A549 (cell line): ENCODE measurements at regions not wholly inside any gene's neighbourhood (a gene's known extent, or its start where the extent isn't known, plus 50 kb on each side); places are given as distances from the start of the nearest gene placed in this dataset.

Source experiments
- ATAC-seq, 2 experiments: fragments of 200-7000 bp in 1 of 2; fragments of >200 bp in 1 of 2; cut with Nextera tagmentation in 1 of 2; cut with Tn5 transposase in 1 of 2; 3 replicates each; pipeline versions ENCODE4 v1.8.0 to v1.9.1; 2018 to 2020; ENCODE audit warnings: mild to moderate bottlenecking in 1 of 2, moderate library complexity in 1 of 2
- CTCF ChIA-PET: fragments of 300-600 bp; sonication (Branson Sonifier 250); formaldehyde crosslinking; extraction: SDS; loops from one replicate; lab custom pipeline; 2021; ENCODE audit warnings: antibody characterized with exemption, inconsistent platforms; lab: Yijun Ruan, JAX
- POLR2A ChIA-PET: fragments of 350-600 bp; formaldehyde crosslinking; extraction: SDS; loops from one replicate; lab custom pipeline; 2021; ENCODE audit warnings: antibody characterized with exemption, inconsistent platforms; lab: Yijun Ruan, JAX
- DNase-seq, 2 experiments: peaks; one replicate each; pipeline versions ENCODE4 v3.0.0 to v3.0.0-alpha.2; 2011 to 2016; ENCODE audit warnings: low read depth in 1 of 2, low spot score in 1 of 2
- FAIRE-seq: peaks from 2 replicates; lab custom pipeline; 2011; peaks lifted over from hg19 to GRCh38; lab: Jason Lieb, UNC
- H3K27ac ChIP-seq, 2 experiments: fragments of >200 bp; sonication (Bioruptor Twin); formaldehyde crosslinking; 3 replicates each; pipeline ENCODE4 v1.5.1; 2016 to 2017
- H3K4me1 ChIP-seq: fragments of >200 bp; sonication (Bioruptor Twin); formaldehyde crosslinking; 3 replicates; pipeline ENCODE4 v1.6.1; 2016
- H3K4me2 ChIP-seq: fragments of >200 bp; sonication (Bioruptor Twin); formaldehyde crosslinking; 3 replicates; pipeline ENCODE4 v1.6.1; 2016
- H3K4me3 ChIP-seq: fragments of >200 bp; sonication (Bioruptor Twin); formaldehyde crosslinking; 3 replicates; pipeline ENCODE4 v1.5.1; 2016
- H3K9me3 ChIP-seq: fragments of >200 bp; sonication (Bioruptor Twin); formaldehyde crosslinking; 3 replicates; pipeline ENCODE4 v1.6.1; 2016
- CHD4 ChIP-seq: fragments of 200-600 bp; sonication (generic); IDR thresholded peaks from 2 replicates; pipeline ENCODE4 v1.6.1; 2016; ENCODE audit warnings: antibody characterized with exemption, mild to moderate bottlenecking, borderline replicate concordance
- EHF ChIP-seq: fragments of 250-450 bp; sonication (Bioruptor Pico); IDR thresholded peaks from 2 replicates; pipeline ENCODE4 v1.5.0; 2020; ENCODE audit warnings: mild to moderate bottlenecking
- EP300 ChIP-seq, 2 experiments: fragments of >200 bp; sonication (Bioruptor Twin); formaldehyde crosslinking; IDR thresholded peaks; 2 replicates in 1 of 2; 3 replicates in 1 of 2; pipeline ENCODE4 v1.6.1; 2016 to 2017
- ESRRA ChIP-seq: fragments of 150-350 bp; IDR thresholded peaks from 2 replicates; pipeline ENCODE4 v1.6.1; 2014; ENCODE audit warnings: mild to moderate bottlenecking, low read length, borderline replicate concordance
- FOSL2 ChIP-seq, 2 experiments: fragments of 450-650 bp in 1 of 2; fragments of >200 bp in 1 of 2; sonication (Bioruptor Twin) in 1 of 2; formaldehyde crosslinking; IDR thresholded peaks; 2 replicates each; pipeline versions ENCODE4 v1.5.0 to v1.6.1; 2016 to 2020; ENCODE audit warnings: mild to moderate bottlenecking in 1 of 2, moderate library complexity in 1 of 2
- HOXB13 ChIP-seq: fragments of 250-450 bp; sonication (Bioruptor Pico); IDR thresholded peaks from 2 replicates; pipeline ENCODE4 v1.5.0; 2020; ENCODE audit warnings: low read depth, mild to moderate bottlenecking, moderate library complexity
- JUNB ChIP-seq: fragments of >200 bp; sonication (Bioruptor Twin); formaldehyde crosslinking; IDR thresholded peaks from 2 replicates; pipeline ENCODE4 v1.6.1; 2016
- MAFK ChIP-seq: fragments of 450-650 bp; IDR thresholded peaks from 2 replicates; pipeline ENCODE4 v1.6.1; 2014; ENCODE audit not compliant: partially characterized antibody
- MAZ ChIP-seq: fragments of 150-350 bp; IDR thresholded peaks from 2 replicates; pipeline ENCODE4 v1.6.1; 2014; ENCODE audit warnings: antibody characterized with exemption, low read depth, low read length, borderline replicate concordance
- MYC ChIP-seq: IDR thresholded peaks from 2 replicates; pipeline ENCODE4 v1.6.1; 2012; ENCODE audit warnings: mild to moderate bottlenecking, inconsistent platforms, low read length, improper control_type of control experiment, borderline replicate concordance
- POLR2AphosphoS2 ChIP-seq: conservative IDR thresholded peaks from 2 replicates; pipeline ENCODE4 v1.6.1; 2012; ENCODE audit warnings: low read length, improper control_type of control experiment, inconsistent platforms
- RAD21 ChIP-seq, 2 experiments: fragments of >200 bp in 1 of 2; sonication (Bioruptor Twin) in 1 of 2; formaldehyde crosslinking in 1 of 2; IDR thresholded peaks in 1 of 2; conservative IDR thresholded peaks in 1 of 2; 2 replicates in 1 of 2; 3 replicates in 1 of 2; pipeline ENCODE4 v1.6.1; 2012 to 2018; ENCODE audit warnings: inconsistent platforms in 1 of 2
- RNF2 ChIP-seq: fragments of 200-600 bp; sonication (generic); IDR thresholded peaks from 2 replicates; pipeline ENCODE4 v1.6.1; 2016; ENCODE audit warnings: low read depth, mild to moderate bottlenecking, antibody characterized with exemption, moderate library complexity, borderline replicate concordance
- SMC3 ChIP-seq: fragments of >200 bp; sonication (Bioruptor Twin); formaldehyde crosslinking; IDR thresholded peaks from 3 replicates; pipeline ENCODE4 v1.6.1; 2018; ENCODE audit warnings: inconsistent platforms
- TFCP2L1 ChIP-seq: fragments of 250-450 bp; sonication (Bioruptor Pico); IDR thresholded peaks from 2 replicates; pipeline ENCODE4 v1.5.0; 2021; ENCODE audit warnings: mild to moderate bottlenecking
- ZSCAN20 ChIP-seq: fragments of 250-450 bp; sonication (Bioruptor Pico); IDR thresholded peaks from 2 replicates; pipeline ENCODE4 v1.8.0; 2022; ENCODE audit warnings: mild to moderate bottlenecking, moderate library complexity
- WGBS: methylation state at CpG from one replicate; pipeline ENCODE4 v1.1.6; 2017; ENCODE audit errors: missing lambda C conversion rate; 5-methylcytosine and 5-hydroxymethylcytosine counted together
- TF ChIP-seq, protein P1 (sequence below): IDR thresholded peaks from 2 replicates; pipeline ENCODE4 v1.6.1; 2012; ENCODE audit warnings: low read depth, borderline replicate concordance
- TF ChIP-seq, protein P2 (sequence below): fragments of 250-450 bp; sonication (Bioruptor Pico); IDR thresholded peaks from 2 replicates; pipeline ENCODE4 v1.5.0; 2021; ENCODE audit warnings: mild to moderate bottlenecking, moderate library complexity, borderline replicate concordance
- TF ChIP-seq, protein P3 (sequence below): fragments of 150-350 bp; IDR thresholded peaks from 2 replicates; pipeline ENCODE4 v1.6.1; 2014; ENCODE audit warnings: low read depth, mild to moderate bottlenecking, low read length
- TF ChIP-seq, protein P4 (sequence below): fragments of >200 bp; sonication (Bioruptor Twin); formaldehyde crosslinking; IDR thresholded peaks from 3 replicates; pipeline ENCODE4 v1.6.1; 2016
- TF ChIP-seq, protein P5 (sequence below): IDR thresholded peaks from 2 replicates; pipeline ENCODE4 v1.6.1; 2012
- TF ChIP-seq, protein P6 (sequence below): IDR thresholded peaks from 2 replicates; pipeline ENCODE4 v1.6.1; 2012

DNA sequence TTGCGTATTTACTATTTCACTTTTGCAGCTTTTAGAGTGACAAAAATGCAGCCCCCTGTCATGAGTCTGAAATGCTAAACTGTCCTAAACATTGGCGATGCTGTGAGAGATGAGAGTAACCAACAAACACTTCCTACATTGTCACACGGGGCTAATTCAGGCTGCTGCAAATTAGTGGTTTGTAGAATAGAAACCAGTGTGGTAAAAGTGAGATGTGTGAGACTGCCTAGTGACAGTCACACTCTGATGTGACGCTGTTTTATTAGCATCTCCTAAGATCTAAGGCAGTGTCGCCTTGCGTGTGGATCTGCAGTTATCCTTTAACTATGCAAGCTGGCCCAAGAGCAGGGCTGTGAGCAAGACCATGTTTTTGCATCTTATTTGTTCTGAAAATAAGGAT is 800.2 kb upstream of the TENM3 start:
- DNase-seq: no peak
- Histone ChIP-seq H3K27ac (no peak overlapping the region), H3K4me2 (no peak overlapping the region)

DNA sequence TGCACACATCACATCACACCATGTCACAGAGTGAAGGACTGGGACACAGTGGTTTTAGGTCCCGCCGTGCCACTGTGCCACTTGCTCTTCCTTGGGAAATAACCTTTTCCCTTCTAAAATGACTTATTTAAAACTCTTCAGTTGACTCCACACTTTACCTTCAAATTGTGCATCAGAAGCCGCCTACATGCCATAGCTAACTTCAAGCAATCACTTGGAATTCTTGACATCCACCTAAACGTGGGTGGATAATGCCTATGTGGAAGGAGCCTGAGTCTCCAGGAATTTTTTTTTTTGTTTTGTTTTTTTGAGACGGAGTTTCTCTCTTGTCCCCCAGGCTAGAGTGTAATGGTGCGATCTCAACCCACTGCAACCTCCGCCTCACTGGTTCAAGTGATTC is 777.4 kb upstream of the TENM3 start:
- Histone ChIP-seq H3K4me1 (no peaks in the 10 kb centered on the region), H3K27ac (no peak overlapping the region), H3K4me2 (no peak overlapping the region), H3K9me3 (no peaks in the 10 kb centered on the region), H3K4me3 (no peak overlapping the region)
- TF ChIP-seq, protein P1, sequence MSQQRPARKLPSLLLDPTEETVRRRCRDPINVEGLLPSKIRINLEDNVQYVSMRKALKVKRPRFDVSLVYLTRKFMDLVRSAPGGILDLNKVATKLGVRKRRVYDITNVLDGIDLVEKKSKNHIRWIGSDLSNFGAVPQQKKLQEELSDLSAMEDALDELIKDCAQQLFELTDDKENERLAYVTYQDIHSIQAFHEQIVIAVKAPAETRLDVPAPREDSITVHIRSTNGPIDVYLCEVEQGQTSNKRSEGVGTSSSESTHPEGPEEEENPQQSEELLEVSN: no peak
- TF ChIP-seq, protein P2, sequence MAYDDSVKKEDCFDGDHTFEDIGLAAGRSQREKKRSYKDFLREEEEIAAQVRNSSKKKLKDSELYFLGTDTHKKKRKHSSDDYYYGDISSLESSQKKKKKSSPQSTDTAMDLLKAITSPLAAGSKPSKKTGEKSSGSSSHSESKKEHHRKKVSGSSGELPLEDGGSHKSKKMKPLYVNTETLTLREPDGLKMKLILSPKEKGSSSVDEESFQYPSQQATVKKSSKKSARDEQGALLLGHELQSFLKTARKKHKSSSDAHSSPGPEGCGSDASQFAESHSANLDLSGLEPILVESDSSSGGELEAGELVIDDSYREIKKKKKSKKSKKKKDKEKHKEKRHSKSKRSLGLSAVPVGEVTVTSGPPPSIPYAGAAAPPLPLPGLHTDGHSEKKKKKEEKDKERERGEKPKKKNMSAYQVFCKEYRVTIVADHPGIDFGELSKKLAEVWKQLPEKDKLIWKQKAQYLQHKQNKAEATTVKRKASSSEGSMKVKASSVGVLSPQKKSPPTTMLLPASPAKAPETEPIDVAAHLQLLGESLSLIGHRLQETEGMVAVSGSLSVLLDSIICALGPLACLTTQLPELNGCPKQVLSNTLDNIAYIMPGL: no peak
- TF ChIP-seq, protein P3, sequence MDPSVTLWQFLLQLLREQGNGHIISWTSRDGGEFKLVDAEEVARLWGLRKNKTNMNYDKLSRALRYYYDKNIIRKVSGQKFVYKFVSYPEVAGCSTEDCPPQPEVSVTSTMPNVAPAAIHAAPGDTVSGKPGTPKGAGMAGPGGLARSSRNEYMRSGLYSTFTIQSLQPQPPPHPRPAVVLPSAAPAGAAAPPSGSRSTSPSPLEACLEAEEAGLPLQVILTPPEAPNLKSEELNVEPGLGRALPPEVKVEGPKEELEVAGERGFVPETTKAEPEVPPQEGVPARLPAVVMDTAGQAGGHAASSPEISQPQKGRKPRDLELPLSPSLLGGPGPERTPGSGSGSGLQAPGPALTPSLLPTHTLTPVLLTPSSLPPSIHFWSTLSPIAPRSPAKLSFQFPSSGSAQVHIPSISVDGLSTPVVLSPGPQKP: no peak
- TF ChIP-seq MAZ (no peak), EHF (CRISPR knock-in tag) (no peak), SMC3 (no peak), ESRRA (no peak), JUNB (no peak)
- TF ChIP-seq, protein P4, sequence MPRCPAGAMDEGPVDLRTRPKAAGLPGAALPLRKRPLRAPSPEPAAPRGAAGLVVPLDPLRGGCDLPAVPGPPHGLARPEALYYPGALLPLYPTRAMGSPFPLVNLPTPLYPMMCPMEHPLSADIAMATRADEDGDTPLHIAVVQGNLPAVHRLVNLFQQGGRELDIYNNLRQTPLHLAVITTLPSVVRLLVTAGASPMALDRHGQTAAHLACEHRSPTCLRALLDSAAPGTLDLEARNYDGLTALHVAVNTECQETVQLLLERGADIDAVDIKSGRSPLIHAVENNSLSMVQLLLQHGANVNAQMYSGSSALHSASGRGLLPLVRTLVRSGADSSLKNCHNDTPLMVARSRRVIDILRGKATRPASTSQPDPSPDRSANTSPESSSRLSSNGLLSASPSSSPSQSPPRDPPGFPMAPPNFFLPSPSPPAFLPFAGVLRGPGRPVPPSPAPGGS: no peak
- ATAC-seq (no peak), FAIRE-seq (no peak), DNase-seq (no peak)
- ChIA-PET CTCF (no interaction called here), POLR2A (no interaction called here)
- WGBS: 41% methylated on average over 6 of the region's 7 CpGs

More for the DNA sequence above, 800.2 kb upstream of the TENM3 start:
- ATAC-seq (no peak), FAIRE-seq (no peak)
- WGBS: 3% methylated on average over 6 of the region's 6 CpGs
- TF ChIP-seq TFCP2L1: no peak
- no peak for TF ChIP-seq JUNB
- no peak for TF ChIP-seq RAD21 (conservative IDR thresholded peaks at IDR 0.05 in 1 of 2, IDR thresholded peaks at IDR 0.05 in 1 of 2)
- no peak for TF ChIP-seq ESRRA
- TF ChIP-seq FOSL2 (IDR thresholded peaks at IDR 0.05): no peak
- TF ChIP-seq FOSL2 (CRISPR knock-in tag; IDR thresholded peaks at IDR 0.05): no peak
- no peak for TF ChIP-seq HOXB13
- no peak for TF ChIP-seq MAZ
- no peak overlapping the region for H3K4me3 ChIP-seq
- H3K4me1 ChIP-seq: no peaks in the 10 kb centered on the region
- CTCF ChIA-PET: no interaction called here
- POLR2A ChIA-PET: no interaction called here
- H3K9me3 ChIP-seq: no peaks in the 10 kb centered on the region

DNA sequence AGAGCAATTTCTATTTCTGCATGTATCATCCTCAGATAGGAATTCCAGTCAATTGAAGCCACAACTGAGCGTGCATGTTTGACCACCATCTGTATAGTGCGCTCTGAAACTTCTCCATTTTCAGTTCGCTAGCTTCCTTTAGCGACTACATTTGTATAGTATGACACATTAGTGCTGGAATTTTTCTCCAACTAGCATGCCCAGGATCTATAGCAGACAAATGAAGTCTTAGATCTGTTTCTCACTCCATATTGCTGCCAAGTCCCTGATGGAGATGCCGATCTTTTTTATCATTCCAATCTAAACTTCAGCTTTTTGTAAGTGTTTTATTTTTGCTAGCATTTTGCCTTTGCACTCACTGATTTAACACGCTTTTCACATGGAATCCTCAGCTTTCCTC is 774.8 kb upstream of the TENM3 start:
- no peaks in the 10 kb centered on the region for H3K9me3 ChIP-seq
- WGBS: 28% methylated on average over 6 of the region's 6 CpGs
- H3K27ac ChIP-seq: no peak overlapping the region
- H3K4me1 ChIP-seq: no peaks in the 10 kb centered on the region
- ChIA-PET CTCF (no interaction called here), POLR2A (interaction anchor here (0.6 kb wide), 1 partner anchor 10 kb away, joined by 3 read pairs; no protein-coding TSS in a partner anchor)
- H3K4me3 ChIP-seq: no peak overlapping the region
- TF ChIP-seq MYC (no peak), RAD21 (conservative IDR thresholded peaks at IDR 0.05 in 1 of 2, IDR thresholded peaks at IDR 0.05 in 1 of 2) (no peak), EP300 (IDR thresholded peaks at IDR 0.05) (no peak), EHF (CRISPR knock-in tag) (no peak), POLR2AphosphoS2 (no peak), RNF2 (no peak), ZSCAN20 (CRISPR knock-in tag) (no peak), CHD4 (no peak), MAFK (no peak)
- TF ChIP-seq, protein P1: no peak
- TF ChIP-seq, protein P5, sequence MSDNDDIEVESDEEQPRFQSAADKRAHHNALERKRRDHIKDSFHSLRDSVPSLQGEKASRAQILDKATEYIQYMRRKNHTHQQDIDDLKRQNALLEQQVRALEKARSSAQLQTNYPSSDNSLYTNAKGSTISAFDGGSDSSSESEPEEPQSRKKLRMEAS: no peak
- TF ChIP-seq, protein P6, sequence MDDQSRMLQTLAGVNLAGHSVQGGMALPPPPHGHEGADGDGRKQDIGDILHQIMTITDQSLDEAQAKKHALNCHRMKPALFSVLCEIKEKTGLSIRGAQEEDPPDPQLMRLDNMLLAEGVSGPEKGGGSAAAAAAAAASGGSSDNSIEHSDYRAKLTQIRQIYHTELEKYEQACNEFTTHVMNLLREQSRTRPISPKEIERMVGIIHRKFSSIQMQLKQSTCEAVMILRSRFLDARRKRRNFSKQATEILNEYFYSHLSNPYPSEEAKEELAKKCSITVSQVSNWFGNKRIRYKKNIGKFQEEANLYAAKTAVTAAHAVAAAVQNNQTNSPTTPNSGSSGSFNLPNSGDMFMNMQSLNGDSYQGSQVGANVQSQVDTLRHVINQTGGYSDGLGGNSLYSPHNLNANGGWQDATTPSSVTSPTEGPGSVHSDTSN: no peak
- TF ChIP-seq, all 56 proteins: peak for 0
- no peak overlapping the region for H3K4me2 ChIP-seq
- FAIRE-seq: no peak
- no peak for DNase-seq
- no peak for ATAC-seq
